Liver (tissue), 3 donors: ENCODE measurements at regions not wholly inside any gene's neighbourhood (a gene's known extent, or its start where the extent isn't known, plus 50 kb on each side); places are given as distances from the start of the nearest gene placed in this dataset.

Source experiments
- CTCF ChIP-seq: fragments of 150-350 bp; IDR thresholded peaks from 2 replicates; pipeline ENCODE4 v1.5.1; 2017; ENCODE audit warnings: improper control_type of control experiment, low read depth, low read length; ENCODE audit not compliant: missing input control
- EGR1 ChIP-seq, 2 donors: IDR thresholded peaks; 2 replicates each; pipeline ENCODE4 v1.6.1; 2016 to 2018; ENCODE audit warnings: antibody characterized with exemption in 2 of 2, low read depth in 2 of 2
- TF ChIP-seq, protein P1 (sequence below): IDR thresholded peaks from 2 replicates; pipeline ENCODE4 v1.6.1; 2016; ENCODE audit warnings: antibody characterized with exemption, mild to moderate bottlenecking
- donor health status: healthy.
- donor health status: healthy.

DNA sequence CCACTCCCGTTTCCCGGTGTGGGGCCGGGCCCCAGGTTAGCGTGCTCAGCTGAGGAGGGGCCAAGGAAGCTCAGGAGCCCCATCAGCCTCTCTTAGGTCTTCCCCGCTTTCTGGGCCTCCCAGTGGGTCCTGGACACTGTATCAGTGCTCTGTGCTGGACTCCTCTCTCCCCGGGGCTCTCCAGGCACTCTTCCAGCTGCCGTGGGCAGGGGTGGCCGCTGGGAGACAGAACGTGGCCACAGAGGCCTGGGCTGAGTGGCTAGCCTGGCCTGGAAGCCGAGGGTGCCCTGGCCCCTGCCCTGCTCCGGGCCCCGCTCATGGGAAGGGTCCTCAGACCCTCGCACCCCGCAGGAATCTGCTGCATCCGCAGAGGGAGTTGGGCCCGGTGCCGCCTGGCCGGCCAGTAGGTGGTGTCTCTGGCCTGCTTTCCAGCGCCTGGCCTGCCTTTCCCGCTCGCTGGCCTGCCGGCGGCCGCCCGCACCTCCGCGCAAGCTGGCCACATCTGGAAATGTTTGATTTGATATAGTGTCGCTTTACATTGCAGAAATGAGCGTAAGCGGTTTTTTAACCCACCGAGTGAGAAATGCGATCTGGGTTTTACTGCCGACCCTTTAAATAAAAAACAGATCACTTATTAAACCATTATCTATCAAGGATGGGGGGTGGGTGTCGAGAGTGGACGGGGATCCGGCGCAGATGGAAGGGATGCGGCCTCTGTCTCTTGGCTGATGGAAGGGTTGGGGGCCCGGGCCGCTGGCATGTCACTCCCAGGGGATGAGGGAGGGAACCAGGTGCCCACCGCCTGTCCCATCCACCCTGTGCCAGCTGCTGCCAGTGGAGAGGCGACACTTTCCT is 74.4 kb upstream of the TTC34 start:
- TF ChIP-seq, protein P1, sequence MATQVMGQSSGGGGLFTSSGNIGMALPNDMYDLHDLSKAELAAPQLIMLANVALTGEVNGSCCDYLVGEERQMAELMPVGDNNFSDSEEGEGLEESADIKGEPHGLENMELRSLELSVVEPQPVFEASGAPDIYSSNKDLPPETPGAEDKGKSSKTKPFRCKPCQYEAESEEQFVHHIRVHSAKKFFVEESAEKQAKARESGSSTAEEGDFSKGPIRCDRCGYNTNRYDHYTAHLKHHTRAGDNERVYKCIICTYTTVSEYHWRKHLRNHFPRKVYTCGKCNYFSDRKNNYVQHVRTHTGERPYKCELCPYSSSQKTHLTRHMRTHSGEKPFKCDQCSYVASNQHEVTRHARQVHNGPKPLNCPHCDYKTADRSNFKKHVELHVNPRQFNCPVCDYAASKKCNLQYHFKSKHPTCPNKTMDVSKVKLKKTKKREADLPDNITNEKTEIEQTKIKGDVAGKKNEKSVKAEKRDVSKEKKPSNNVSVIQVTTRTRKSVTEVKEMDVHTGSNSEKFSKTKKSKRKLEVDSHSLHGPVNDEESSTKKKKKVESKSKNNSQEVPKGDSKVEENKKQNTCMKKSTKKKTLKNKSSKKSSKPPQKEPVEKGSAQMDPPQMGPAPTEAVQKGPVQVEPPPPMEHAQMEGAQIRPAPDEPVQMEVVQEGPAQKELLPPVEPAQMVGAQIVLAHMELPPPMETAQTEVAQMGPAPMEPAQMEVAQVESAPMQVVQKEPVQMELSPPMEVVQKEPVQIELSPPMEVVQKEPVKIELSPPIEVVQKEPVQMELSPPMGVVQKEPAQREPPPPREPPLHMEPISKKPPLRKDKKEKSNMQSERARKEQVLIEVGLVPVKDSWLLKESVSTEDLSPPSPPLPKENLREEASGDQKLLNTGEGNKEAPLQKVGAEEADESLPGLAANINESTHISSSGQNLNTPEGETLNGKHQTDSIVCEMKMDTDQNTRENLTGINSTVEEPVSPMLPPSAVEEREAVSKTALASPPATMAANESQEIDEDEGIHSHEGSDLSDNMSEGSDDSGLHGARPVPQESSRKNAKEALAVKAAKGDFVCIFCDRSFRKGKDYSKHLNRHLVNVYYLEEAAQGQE: no peak
- TF ChIP-seq CTCF (peak; percentile 22), EGR1 (IDR thresholded peaks at IDR 0.05; ENCODE audit: low read depth in 2 of 2) (no peak)
